AG09319 (cell line): ENCODE measurements at regions not wholly inside any gene's neighbourhood (a gene's known extent, or its start where the extent isn't known, plus 50 kb on each side); places are given as distances from the start of the nearest gene placed in this dataset.

Experiments used
- DNase-seq: peaks from one replicate; pipeline ENCODE4 v3.0.0-alpha.2; 2010; ENCODE audit warnings: low read depth; ENCODE audit errors: extremely low read depth
- TF ChIP-seq, protein P1 (sequence below): IDR thresholded peaks from 2 replicates; pipeline ENCODE4 v1.5.1; 2011; ENCODE audit warnings: low read depth, mild to moderate bottlenecking, inconsistent platforms, low read length, moderate library complexity

DNA sequence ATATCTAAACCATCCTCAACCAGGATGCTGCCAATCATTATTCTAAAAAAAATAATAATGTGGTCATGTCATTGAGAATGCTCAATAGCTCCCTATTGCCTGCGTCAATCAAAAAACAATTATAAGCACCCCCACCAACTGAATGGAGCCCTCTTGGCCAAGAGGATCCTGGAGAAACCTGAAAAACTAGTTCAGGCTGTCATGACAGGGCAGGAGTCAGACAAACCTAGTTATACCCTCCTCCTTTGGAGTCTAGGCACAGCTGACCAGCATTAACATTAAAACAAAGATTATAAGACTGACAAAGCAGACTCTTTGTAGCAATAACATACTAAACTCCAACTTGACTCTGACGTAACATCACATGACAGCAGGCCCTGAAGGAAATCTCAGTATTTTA lies 119.2 kb upstream of the CCL2 start:
- DNase-seq, result no peak
- TF ChIP-seq, protein P1, sequence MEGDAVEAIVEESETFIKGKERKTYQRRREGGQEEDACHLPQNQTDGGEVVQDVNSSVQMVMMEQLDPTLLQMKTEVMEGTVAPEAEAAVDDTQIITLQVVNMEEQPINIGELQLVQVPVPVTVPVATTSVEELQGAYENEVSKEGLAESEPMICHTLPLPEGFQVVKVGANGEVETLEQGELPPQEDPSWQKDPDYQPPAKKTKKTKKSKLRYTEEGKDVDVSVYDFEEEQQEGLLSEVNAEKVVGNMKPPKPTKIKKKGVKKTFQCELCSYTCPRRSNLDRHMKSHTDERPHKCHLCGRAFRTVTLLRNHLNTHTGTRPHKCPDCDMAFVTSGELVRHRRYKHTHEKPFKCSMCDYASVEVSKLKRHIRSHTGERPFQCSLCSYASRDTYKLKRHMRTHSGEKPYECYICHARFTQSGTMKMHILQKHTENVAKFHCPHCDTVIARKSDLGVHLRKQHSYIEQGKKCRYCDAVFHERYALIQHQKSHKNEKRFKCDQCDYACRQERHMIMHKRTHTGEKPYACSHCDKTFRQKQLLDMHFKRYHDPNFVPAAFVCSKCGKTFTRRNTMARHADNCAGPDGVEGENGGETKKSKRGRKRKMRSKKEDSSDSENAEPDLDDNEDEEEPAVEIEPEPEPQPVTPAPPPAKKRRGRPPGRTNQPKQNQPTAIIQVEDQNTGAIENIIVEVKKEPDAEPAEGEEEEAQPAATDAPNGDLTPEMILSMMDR, result no peak

DNA sequence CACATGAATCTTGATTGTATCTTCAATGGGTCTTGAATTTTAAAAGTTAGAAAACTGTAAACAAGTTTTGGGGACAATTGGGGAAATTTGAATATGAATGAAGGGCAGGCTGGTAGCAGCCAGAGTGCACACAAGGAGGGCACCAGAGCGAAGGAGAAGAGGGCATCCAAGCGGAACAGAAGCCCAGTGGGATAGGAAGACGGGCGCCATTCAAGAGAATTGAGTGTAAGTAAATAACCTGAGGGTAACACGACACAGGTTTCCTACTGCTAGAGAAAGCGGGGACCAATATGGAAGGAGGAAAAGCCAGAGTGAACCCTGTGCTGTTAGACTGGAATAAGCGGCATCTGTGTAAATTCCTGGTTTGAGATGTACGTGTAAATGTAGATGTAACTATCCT lies 115.1 kb upstream of the CCL2 start:
- TF ChIP-seq, protein P1, result no peak
- no peak for DNase-seq

DNA sequence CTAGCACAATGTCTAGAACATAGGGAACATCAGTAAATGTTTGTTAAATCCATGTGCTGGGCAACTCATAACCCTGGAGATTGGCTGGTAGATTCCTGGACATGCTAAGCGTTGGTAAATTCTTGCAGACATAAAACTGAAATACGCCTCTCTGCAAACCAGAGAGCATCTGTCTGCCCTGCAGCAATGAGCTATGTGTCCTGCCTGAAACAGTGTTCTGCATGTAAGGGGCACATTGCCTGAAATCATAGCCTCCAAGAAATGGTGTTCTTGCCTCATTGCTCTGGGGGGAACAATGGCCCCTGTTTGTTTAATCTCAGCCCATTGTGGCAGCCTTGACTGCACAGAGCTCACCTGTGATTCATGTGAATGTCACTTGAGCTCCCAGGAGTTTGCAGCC lies 113.5 kb upstream of the CCL2 start:
- no peak for DNase-seq
- TF ChIP-seq, protein P1, result no peak

DNA sequence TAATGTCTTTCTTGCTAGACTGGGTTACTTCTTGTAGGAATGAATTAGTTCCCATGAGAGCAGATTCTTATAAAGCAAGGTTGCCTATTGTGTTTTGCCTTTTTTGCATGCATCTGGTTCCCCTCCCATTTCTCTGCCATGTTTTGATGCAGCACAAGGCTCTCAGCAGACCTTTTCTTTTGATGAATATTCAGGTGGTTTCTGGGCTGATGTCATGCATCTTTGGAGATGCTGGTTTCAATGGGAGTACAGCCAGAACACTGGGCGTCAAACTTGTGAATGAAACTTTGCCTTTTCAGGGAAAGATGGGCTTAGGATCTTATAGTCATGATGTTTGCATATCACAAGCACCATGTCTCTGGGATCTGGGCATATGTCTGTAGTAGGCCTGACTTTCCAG lies 111.7 kb upstream of the CCL2 start:
- TF ChIP-seq, protein P1, result no peak
- DNase-seq, result no peak

DNA sequence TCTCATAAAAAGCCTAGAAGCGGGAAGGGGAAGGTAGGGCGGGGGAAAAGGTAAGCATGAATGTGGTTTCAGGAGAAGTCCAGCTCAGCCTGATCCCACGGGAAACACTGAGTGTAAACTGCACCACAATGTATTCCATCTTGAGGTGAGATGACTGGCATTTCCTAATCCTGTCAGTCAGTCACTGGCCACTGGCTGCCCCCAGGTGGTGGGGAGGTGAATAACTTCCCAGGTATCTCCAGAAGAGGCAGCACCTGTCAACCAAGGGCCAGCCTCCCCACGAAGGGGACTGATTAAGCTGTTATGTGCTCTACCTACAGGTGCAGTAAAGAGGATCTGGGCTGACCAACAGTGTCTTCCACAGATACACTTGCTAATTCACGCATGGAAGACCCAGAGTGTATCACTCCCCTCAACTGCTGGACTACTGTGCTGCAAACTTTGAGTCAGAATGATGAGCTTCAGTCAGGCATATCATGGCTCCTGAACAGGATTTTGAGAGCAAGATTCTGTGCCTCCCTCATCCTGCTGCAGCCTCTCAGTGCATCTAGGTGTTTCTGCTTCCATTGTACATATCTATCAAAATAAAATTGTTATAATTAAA lies 108.5 kb upstream of the CCL2 start:
- DNase-seq, result no peak
- TF ChIP-seq, protein P1, result no peak; the same call in 1 of the 2 replicates

DNA sequence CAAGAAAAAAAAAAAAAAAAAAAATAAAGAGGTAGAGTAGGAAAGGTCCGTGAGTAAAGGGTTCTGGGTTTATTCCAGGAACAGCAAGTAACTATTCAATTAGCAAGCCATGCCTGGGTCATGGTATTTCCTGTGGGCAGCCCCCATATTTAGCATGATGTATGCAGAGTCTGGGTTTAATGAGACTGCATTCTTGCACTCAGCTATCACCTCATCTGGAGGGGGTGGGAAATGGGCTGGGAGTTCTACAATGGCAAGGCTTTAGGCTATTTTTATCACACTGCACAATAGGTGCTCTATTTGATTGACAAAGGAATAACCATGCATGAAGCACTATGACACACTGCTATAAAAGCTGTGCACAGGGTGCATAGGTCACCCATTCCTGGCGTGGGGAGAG lies 104.0 kb upstream of the CCL2 start:
- DNase-seq, result no peak
- TF ChIP-seq, protein P1, result no peak

DNA sequence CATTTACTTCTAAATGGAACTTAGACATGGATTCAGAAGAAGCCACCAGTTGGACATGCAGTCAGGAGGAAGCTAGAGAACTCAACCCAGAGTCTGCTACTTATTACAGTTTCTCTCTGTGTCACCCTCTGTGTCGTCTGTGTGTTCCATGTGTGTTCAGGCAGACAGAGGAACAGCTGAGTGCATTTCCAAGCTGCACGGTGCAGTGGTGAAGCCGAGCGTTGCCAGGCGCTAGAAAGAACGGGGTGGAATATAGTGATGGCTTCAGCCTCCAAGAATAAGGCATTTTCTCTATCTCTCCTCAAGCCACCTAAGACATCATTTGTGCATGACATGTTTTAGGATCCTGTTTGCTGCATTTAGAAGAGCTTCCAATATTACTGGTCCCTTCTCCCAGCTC lies 101.1 kb upstream of the CCL2 start:
- TF ChIP-seq, protein P1, result no peak
- no peak for DNase-seq
